IPS-20b (cell line): ENCODE measurements at regions not wholly inside any gene's neighbourhood (a gene's known extent, or its start where the extent isn't known, plus 50 kb on each side); places are given as distances from the start of the nearest gene placed in this dataset.

Experiments
- H3K27ac ChIP-seq: one replicate; pipeline ENCODE4 v1.5.1; 2013; ENCODE audit warnings: low read length
- H3K27me3 ChIP-seq: 2 replicates; pipeline ENCODE4 v1.6.1; 2013; ENCODE audit warnings: mild to moderate bottlenecking, low read length, inconsistent platforms; ENCODE audit not compliant: insufficient read depth
- H3K36me3 ChIP-seq: 2 replicates; pipeline ENCODE4 v1.6.1; 2013; ENCODE audit warnings: low read depth, mild to moderate bottlenecking, inconsistent platforms, low read length, moderate library complexity; ENCODE audit not compliant: insufficient read depth
- H3K4me1 ChIP-seq: 2 replicates; pipeline ENCODE4 v1.6.1; 2013; ENCODE audit warnings: mild to moderate bottlenecking, control low read depth, inconsistent platforms, low read length, moderate library complexity; ENCODE audit not compliant: insufficient read depth
- H3K4me3 ChIP-seq: 2 replicates; pipeline ENCODE4 v1.5.1; 2013; ENCODE audit warnings: mild to moderate bottlenecking, low read length, inconsistent platforms
- H3K9ac ChIP-seq: 2 replicates; pipeline ENCODE4 v1.6.1; 2013; ENCODE audit warnings: low read depth, mild to moderate bottlenecking, inconsistent platforms, low read length, moderate library complexity
- H3K9me3 ChIP-seq: 2 replicates; pipeline ENCODE4 v1.6.1; 2013; ENCODE audit warnings: mild to moderate bottlenecking, low read depth, low read length, inconsistent platforms; ENCODE audit not compliant: insufficient read depth

- Histone ChIP-seq H3K27ac (no peak overlapping the region), H3K4me3 (no peak overlapping the region), H3K4me1 (peaks cover 18% of the 10 kb centered on the region), H3K27me3 (no peaks in the 10 kb centered on the region), H3K36me3 (no peaks in the 10 kb centered on the region), H3K9me3 (no peaks in the 10 kb centered on the region), H3K9ac (no peak overlapping the region)
Measured at GRCh38 chr2:226118471-226119429, 680.9 kb downstream of the IRS1 start.

DNA sequence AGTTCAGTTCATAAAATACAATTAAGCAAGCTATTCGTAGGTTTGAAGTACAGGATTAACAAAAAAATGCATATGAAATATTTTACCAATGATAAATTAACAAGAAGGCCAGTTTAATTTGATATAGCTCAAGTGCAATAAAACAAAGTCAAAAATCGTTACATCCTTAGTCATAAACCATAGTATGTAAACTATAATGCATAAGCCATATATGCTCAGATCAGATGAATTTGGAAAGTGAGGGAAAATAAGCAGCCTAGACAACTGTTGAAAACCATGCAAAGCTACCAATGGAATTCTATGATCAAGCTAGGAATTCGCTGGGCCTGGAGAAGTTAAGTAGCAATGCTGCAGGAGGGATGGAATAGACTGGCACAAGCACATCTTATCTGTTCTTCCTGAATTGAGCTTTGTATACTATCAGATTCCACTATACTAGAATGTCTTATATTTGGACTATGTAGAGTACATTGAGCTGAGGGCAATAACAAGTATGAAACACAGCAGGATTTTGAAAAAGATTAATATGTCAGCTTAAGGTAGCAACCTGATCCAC lies 682.0 kb downstream of the IRS1 start:
- no peaks in the 10 kb centered on the region for H3K36me3 ChIP-seq
- peaks cover 18% of the 10 kb centered on the region for H3K4me1 ChIP-seq
- no peak overlapping the region for H3K27ac ChIP-seq
- no peak overlapping the region for H3K9ac ChIP-seq
- no peak overlapping the region for H3K4me3 ChIP-seq
- H3K9me3 ChIP-seq = no peaks in the 10 kb centered on the region
- no peaks in the 10 kb centered on the region for H3K27me3 ChIP-seq

DNA sequence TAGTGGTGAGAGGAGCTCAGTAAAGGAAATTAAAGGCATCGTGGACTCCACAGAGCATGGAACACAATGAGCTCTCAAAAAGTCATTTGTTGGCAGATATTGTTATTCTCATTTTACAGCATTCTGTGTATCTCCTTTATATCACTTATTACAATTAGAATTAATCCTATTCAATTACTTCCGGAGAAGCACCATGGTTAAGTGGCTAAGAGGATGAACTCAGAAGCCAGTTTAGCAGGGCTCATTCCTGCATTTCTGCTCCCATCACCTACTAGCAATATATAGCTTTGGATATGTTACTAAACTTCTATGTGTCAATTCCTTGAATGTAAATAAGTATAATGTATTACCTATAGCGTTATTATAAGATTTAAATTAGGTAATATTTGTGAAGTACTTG lies 683.3 kb downstream of the IRS1 start:
- no peak overlapping the region for H3K27ac ChIP-seq
- H3K4me1 ChIP-seq = peaks cover 18% of the 10 kb centered on the region
- H3K9me3 ChIP-seq = no peaks in the 10 kb centered on the region
- no peaks in the 10 kb centered on the region for H3K27me3 ChIP-seq
- H3K36me3 ChIP-seq = no peaks in the 10 kb centered on the region
- H3K4me3 ChIP-seq = 0 out of 2 replicates have a peak overlapping the region, but pooled peaks have one; percentile 13
- no peak overlapping the region for H3K9ac ChIP-seq

DNA sequence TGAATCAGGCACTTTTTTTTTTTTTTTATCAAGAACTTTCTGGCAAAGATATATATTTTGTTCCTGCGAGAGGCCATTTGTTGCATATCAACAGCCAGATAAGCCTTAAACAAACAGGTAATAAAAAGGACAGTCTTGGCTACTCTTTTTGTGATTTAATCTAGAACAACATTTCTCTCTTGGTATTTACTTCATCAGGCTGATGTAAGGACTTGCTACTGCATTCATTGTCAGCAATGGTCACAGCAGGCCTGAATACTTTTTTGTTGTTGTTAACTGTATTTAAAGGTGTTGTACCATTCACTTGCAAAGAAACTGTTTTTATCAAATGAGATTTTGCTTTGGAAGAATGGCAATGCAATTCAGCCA lies 683.8 kb downstream of the IRS1 start:
- no peaks in the 10 kb centered on the region for H3K27me3 ChIP-seq
- H3K36me3 ChIP-seq = no peaks in the 10 kb centered on the region
- no peak overlapping the region for H3K9ac ChIP-seq
- H3K4me3 ChIP-seq = 0 out of 2 replicates have a peak overlapping the region, but pooled peaks have one; percentile 13
- H3K27ac ChIP-seq = no peak overlapping the region
- H3K9me3 ChIP-seq = no peaks in the 10 kb centered on the region
- H3K4me1 ChIP-seq = peaks cover 18% of the 10 kb centered on the region

DNA sequence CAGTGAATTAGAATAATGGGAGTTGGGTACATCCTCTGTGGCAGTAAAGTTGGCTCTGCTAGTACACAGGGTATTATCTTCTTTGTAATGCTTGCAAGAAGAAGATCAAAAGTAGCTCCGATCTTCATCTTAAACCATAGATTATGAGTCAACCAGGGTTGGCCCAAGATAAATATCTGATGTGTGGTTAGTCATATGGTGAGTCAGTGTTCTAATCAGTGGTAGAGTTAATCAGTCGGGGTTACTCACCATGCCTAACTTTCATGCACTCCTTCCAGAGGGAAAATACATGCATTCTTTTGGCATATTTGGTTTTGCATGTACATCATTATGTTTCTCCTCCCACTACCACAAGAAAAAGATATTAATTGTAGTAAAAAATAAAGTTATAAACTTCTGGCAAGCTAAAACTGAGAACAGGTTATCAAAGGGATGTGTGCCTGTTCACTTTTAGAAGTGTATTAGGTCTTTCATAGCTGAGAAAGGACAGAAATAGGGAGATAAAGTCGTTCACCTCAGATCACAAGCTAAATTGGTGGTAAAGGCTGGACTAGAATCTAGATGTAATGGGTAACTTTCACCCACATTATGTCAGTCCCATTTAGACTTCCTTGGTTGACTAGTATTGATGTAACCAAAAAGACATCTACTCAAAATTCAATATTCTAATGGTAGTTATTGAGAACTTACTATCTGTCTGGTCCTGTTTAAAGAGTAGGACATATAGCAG lies 684.4 kb downstream of the IRS1 start:
- H3K27me3 ChIP-seq = no peaks in the 10 kb centered on the region
- no peaks in the 10 kb centered on the region for H3K9me3 ChIP-seq
- H3K9ac ChIP-seq = no peak overlapping the region
- H3K4me1 ChIP-seq = peaks cover 18% of the 10 kb centered on the region
- H3K36me3 ChIP-seq = no peaks in the 10 kb centered on the region
- H3K27ac ChIP-seq = no peak overlapping the region
- no peak overlapping the region for H3K4me3 ChIP-seq

DNA sequence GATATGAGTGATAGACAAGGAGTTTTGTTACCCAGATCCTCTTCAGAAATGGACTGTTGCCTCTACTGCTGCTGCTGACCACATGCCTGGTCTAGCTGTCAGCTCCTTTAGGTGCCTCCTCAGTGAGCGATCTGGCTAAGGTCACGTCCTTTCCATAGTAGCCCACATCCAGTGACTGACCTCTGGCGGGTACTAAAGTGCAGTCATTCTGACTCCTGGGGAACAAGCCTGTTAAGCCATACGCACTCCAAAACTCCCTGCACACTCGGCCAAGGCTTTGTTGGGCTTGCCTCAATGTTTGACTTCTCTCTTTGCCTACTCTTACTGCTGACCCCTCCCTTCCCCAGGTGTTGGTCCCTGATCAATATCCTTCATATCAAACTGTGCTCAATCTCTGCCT lies 685.2 kb downstream of the IRS1 start:
- Histone ChIP-seq H3K27me3 (no peaks in the 10 kb centered on the region), H3K9ac (no peak overlapping the region), H3K36me3 (no peaks in the 10 kb centered on the region), H3K9me3 (no peaks in the 10 kb centered on the region), H3K4me1 (peaks cover 18% of the 10 kb centered on the region), H3K4me3 (no peak overlapping the region), H3K27ac (no peak overlapping the region)

DNA sequence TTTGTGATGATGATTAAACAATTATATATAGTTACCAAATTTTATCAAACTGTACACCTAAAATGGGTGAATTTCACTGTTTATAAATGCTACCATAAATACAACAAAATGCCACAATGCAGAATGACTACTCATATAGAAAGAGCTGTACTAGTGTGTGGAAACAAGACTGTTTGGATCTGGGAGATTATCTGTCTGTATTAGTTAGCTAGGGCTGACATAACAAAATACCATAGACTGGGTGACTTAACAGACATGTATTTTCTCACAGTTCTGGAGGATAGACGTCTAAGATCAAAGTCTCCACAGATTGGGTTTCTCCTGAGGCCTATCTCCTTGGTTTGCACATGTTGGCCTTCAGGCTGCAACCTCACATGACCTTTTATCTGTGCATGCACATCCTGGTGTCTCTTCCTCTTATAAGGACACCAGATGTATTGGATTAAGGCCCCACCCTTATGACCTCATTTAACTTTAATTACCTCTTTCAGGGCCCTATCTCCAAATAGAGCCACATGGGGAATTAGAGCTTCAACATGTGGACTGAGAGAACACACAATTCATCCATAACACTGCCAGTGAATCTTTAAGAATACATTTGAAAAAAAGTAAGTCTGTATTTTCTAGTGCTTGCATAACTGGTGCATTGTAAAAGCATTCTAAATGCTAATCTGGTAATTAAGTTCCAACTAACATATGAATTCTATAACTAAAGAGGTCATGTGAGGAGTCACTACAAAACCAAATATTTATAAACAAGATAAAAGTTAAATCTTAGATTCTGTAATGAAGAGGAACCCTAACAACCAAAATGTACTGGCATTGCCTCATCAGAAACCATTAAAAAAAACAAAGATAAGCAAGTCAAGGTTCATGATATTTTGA lies 699.6 kb downstream of the NYAP2 start:
- no peak overlapping the region for H3K4me3 ChIP-seq
- H3K36me3 ChIP-seq = no peaks in the 10 kb centered on the region
- H3K27me3 ChIP-seq = no peaks in the 10 kb centered on the region
- H3K9me3 ChIP-seq = no peaks in the 10 kb centered on the region
- no peaks in the 10 kb centered on the region for H3K4me1 ChIP-seq
- no peak overlapping the region for H3K27ac ChIP-seq
- no peak overlapping the region for H3K9ac ChIP-seq

GRCh38 chr2:226095058-226095457 lies 695.5 kb downstream of the NYAP2 start:
- H3K9me3 ChIP-seq = no peaks in the 10 kb centered on the region
- H3K27ac ChIP-seq = no peak overlapping the region
- no peaks in the 10 kb centered on the region for H3K36me3 ChIP-seq
- H3K4me1 ChIP-seq = no peaks in the 10 kb centered on the region
- H3K27me3 ChIP-seq = no peaks in the 10 kb centered on the region
- H3K4me3 ChIP-seq = no peak overlapping the region
- no peak overlapping the region for H3K9ac ChIP-seq

DNA sequence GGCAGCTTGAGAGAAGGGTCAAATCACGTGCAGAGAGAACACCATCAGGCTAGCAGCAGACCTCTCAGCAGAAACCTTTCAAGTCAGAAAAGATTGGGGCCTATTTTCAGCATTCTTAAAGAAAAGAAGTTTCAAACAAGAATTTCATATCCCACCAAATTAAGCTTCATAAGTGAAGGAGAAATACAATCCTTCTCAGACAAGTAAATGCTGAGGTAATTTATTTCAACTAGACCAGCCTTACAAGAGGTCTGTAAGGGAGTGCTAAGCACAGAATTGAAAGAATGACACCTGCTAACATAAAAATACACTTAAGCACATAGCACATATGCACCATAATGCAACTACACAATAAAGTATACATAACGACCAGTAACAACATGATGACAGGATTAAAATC lies 693.9 kb downstream of the NYAP2 start:
- no peaks in the 10 kb centered on the region for H3K4me1 ChIP-seq

DNA sequence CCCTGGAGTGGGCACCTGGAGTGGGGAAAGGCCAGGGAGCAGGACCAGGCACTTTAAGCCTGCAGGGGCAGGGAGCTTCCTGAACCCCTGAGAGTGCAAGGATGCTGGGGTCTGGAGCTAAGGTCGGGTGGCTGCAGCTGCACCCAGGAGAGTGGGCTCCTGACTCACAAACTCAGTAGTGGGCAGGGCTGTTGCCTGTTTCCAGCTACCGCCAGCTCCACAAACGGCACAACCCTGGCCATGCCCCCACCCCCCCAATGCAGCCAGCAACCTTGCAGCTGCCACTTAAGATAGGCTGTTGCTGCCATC lies 688.8 kb downstream of the NYAP2 start:
- Histone ChIP-seq H3K27me3 (no peaks in the 10 kb centered on the region), H3K9ac (no peak overlapping the region), H3K4me1 (no peaks in the 10 kb centered on the region), H3K9me3 (peaks cover 16% of the 10 kb centered on the region), H3K27ac (no peak overlapping the region), H3K36me3 (no peaks in the 10 kb centered on the region), H3K4me3 (no peak overlapping the region)

More for the DNA sequence above, 693.9 kb downstream of the NYAP2 start:
- H3K9ac ChIP-seq = no peak overlapping the region
- no peaks in the 10 kb centered on the region for H3K9me3 ChIP-seq
- H3K4me3 ChIP-seq = no peak overlapping the region
- no peaks in the 10 kb centered on the region for H3K27me3 ChIP-seq
- H3K27ac ChIP-seq = no peak overlapping the region
- H3K36me3 ChIP-seq = no peaks in the 10 kb centered on the region
